ENCODE measurements at regions not wholly inside any gene's neighbourhood (a gene's known extent, or its start where the extent isn't known, plus 50 kb on each side); places are given as distances from the start of the nearest gene placed in this dataset.

DNA sequence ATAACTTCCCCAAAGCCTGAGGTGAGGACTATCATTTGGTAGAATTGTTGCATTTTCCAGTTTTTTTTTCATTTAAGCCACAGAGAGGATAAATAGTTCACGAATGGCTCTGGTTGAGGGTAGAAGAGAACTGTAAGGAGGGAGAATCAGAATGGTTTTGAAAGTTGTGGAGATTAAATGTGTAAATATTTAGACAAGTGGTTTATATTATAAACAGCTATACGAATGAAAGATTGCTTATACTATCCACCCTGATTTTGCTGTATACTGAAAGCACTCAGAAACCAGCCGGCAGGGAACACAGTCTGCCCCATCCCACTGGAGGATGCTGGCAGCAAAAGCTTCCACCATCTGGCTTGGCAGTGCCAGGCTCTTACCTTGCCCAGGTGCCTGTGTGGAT is 341.1 kb downstream of the RAPGEF2 start:
- H3K4me3 ChIP-seq (ENCODE audit: low read depth, low read length): no peak overlapping the region
- DNase-seq (ENCODE audit: low read depth): peak; percentile 72
- TF ChIP-seq CTCF (IDR thresholded peaks at IDR 0.05; ENCODE audit: insufficient read depth, low read depth, low read length): no peak

GRCh38 chr4:159444678-159445077 is 341.8 kb downstream of the RAPGEF2 start:
- peak; percentile 30 for TF ChIP-seq CTCF (IDR thresholded peaks at IDR 0.05; ENCODE audit: insufficient read depth, low read depth, low read length)
- peak; percentile 28 for DNase-seq (ENCODE audit: low read depth)

DNA sequence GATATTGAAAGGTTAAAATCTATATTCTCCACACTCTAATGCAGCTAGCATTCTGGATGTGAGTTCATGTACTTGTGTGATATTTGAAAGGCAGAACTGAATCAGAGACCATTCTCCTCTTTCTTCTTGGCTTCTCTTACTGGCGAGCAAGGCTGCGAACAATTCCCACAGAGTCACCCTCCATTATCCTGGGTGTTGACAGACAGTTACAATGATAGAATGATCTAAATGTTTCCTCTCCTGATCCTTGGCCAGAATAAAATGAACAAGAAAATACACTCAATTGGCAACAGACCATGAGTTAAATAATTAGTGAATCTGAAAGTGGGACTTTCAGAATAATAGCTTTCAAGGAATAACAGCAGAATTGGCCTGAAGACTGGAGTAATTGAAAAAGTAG is 342.8 kb downstream of the RAPGEF2 start:
- no peak for DNase-seq (ENCODE audit: low read depth)
- no peak overlapping the region for H3K4me3 ChIP-seq (ENCODE audit: low read depth, low read length)
- no peak for TF ChIP-seq CTCF (IDR thresholded peaks at IDR 0.05; ENCODE audit: insufficient read depth, low read depth, low read length)

More at GRCh38 chr4:159444678-159445077, 341.8 kb downstream of the RAPGEF2 start:
- H3K4me3 ChIP-seq (ENCODE audit: low read depth, low read length): no peak overlapping the region

- H3K4me3 ChIP-seq (ENCODE audit: low read depth, low read length): no peak overlapping the region
- peak; percentile 83 for DNase-seq (ENCODE audit: low read depth)
- peak; percentile 96 for TF ChIP-seq CTCF (IDR thresholded peaks at IDR 0.05; ENCODE audit: insufficient read depth, low read depth, low read length)
Observed at GRCh38 chr4:159446266-159446976, 343.5 kb downstream of the RAPGEF2 start.

DNA sequence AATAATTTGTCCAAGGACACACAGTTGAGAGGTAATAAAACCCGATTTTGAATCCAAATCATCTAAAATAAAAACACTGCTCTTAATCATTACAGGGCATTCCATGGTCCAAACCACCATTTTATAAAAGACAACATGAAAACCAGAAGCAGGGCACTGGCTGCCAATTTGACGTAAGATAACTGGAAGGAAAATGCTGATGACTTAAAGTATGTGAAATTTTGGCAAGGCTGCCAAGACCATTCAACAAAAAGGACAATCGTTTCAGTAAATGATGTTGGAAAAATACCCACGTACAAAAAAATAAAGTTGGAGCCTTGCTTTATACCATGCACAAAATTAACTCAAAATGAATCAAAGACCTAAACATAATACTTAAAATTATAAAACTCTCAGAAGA is 344.4 kb downstream of the RAPGEF2 start:
- TF ChIP-seq CTCF (IDR thresholded peaks at IDR 0.05; ENCODE audit: insufficient read depth, low read depth, low read length): no peak

GRCh38 chr4:159451006-159451405 is 348.1 kb downstream of the RAPGEF2 start:
- no peak for TF ChIP-seq CTCF (IDR thresholded peaks at IDR 0.05; ENCODE audit: insufficient read depth, low read depth, low read length)
- H3K4me3 ChIP-seq (ENCODE audit: low read depth, low read length): no peak overlapping the region
- no peak for DNase-seq (ENCODE audit: low read depth)

More for the DNA sequence above, 344.4 kb downstream of the RAPGEF2 start:
- no peak for DNase-seq (ENCODE audit: low read depth)
- H3K4me3 ChIP-seq (ENCODE audit: low read depth, low read length): no peak overlapping the region
